ENCODE measurements at regions not wholly inside any gene's neighbourhood (a gene's known extent, or its start where the extent isn't known, plus 50 kb on each side); places are given as distances from the start of the nearest gene placed in this dataset.

GRCh38 chr1:115428256-115428655, 90.2 kb upstream of the NGF start:
- no peak for TF ChIP-seq EP300 (IDR thresholded peaks at IDR 0.05)
- TF ChIP-seq, protein P1, sequence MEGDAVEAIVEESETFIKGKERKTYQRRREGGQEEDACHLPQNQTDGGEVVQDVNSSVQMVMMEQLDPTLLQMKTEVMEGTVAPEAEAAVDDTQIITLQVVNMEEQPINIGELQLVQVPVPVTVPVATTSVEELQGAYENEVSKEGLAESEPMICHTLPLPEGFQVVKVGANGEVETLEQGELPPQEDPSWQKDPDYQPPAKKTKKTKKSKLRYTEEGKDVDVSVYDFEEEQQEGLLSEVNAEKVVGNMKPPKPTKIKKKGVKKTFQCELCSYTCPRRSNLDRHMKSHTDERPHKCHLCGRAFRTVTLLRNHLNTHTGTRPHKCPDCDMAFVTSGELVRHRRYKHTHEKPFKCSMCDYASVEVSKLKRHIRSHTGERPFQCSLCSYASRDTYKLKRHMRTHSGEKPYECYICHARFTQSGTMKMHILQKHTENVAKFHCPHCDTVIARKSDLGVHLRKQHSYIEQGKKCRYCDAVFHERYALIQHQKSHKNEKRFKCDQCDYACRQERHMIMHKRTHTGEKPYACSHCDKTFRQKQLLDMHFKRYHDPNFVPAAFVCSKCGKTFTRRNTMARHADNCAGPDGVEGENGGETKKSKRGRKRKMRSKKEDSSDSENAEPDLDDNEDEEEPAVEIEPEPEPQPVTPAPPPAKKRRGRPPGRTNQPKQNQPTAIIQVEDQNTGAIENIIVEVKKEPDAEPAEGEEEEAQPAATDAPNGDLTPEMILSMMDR (IDR thresholded peaks at IDR 0.05): no peak
